ENCODE measurements at regions not wholly inside any gene's neighbourhood (a gene's known extent, or its start where the extent isn't known, plus 50 kb on each side); places are given as distances from the start of the nearest gene placed in this dataset.

GRCh38 chr4:125489952-125490690, 175.4 kb downstream of the FAT4 start:
- no peak for DNase-seq (ENCODE audit: low read depth, low spot score)
- H3K4me3 Mint-ChIP-seq: no peak overlapping the region
- H3K9me3 Mint-ChIP-seq: no peaks in the 10 kb centered on the region
- TF ChIP-seq CTCF (conservative IDR thresholded peaks at IDR 0.05): no peak
- no peaks in the 10 kb centered on the region for H3K27me3 Mint-ChIP-seq (ENCODE audit: low read depth)
- peaks cover 26% of the 10 kb centered on the region for H3K36me3 Mint-ChIP-seq (ENCODE audit: low read depth)
- no peaks in the 10 kb centered on the region for H3K4me1 Mint-ChIP-seq
- H3K27ac Mint-ChIP-seq (ENCODE audit: unreplicated experiment): no peak overlapping the region

- Mint-ChIP-seq H3K4me3 (no peak overlapping the region), H3K36me3 (ENCODE audit: low read depth) (peaks cover 24% of the 10 kb centered on the region), H3K27me3 (ENCODE audit: low read depth) (no peaks in the 10 kb centered on the region), H3K9me3 (no peaks in the 10 kb centered on the region), H3K4me1 (no peaks in the 10 kb centered on the region), H3K27ac (ENCODE audit: unreplicated experiment) (no peak overlapping the region)
- no peak for DNase-seq (ENCODE audit: low read depth, low spot score)
- TF ChIP-seq CTCF (conservative IDR thresholded peaks at IDR 0.05): no peak
These were observed 178.2 kb downstream of the FAT4 start for GRCh38 chr4:125492957-125493356.

- Mint-ChIP-seq H3K4me1 (peaks cover 11% of the 10 kb centered on the region), H3K9me3 (no peaks in the 10 kb centered on the region), H3K27me3 (ENCODE audit: low read depth) (no peaks in the 10 kb centered on the region), H3K36me3 (ENCODE audit: low read depth) (peaks cover 2% of the 10 kb centered on the region), H3K27ac (ENCODE audit: unreplicated experiment) (no peak overlapping the region), H3K4me3 (no peak overlapping the region)
- DNase-seq (ENCODE audit: low read depth, low spot score): no peak
- no peak for TF ChIP-seq CTCF (conservative IDR thresholded peaks at IDR 0.05)
These were observed 183.1 kb downstream of the FAT4 start for GRCh38 chr4:125497861-125498260.

- no peak for TF ChIP-seq CTCF (conservative IDR thresholded peaks at IDR 0.05)
- Mint-ChIP-seq H3K4me1 (peaks cover 11% of the 10 kb centered on the region), H3K4me3 (no peak overlapping the region), H3K9me3 (no peaks in the 10 kb centered on the region), H3K27ac (ENCODE audit: unreplicated experiment) (no peak overlapping the region), H3K36me3 (ENCODE audit: low read depth) (no peaks in the 10 kb centered on the region), H3K27me3 (ENCODE audit: low read depth) (no peaks in the 10 kb centered on the region)
- no peak for DNase-seq (ENCODE audit: low read depth, low spot score)
These were observed 184.2 kb downstream of the FAT4 start for GRCh38 chr4:125498981-125499380.

GRCh38 chr4:125501090-125501489, 186.3 kb downstream of the FAT4 start:
- no peaks in the 10 kb centered on the region for H3K9me3 Mint-ChIP-seq
- DNase-seq (ENCODE audit: low read depth, low spot score): no peak
- TF ChIP-seq CTCF (conservative IDR thresholded peaks at IDR 0.05): no peak
- no peak overlapping the region for H3K27ac Mint-ChIP-seq (ENCODE audit: unreplicated experiment)
- H3K4me1 Mint-ChIP-seq: peaks cover 11% of the 10 kb centered on the region
- H3K4me3 Mint-ChIP-seq: no peak overlapping the region
- no peaks in the 10 kb centered on the region for H3K27me3 Mint-ChIP-seq (ENCODE audit: low read depth)
- H3K36me3 Mint-ChIP-seq (ENCODE audit: low read depth): no peaks in the 10 kb centered on the region

Measured in neural crest cell (in vitro differentiated cells).